Ecto neural progenitor cell (in vitro differentiated cells): ENCODE measurements at regions not wholly inside any gene's neighbourhood (a gene's known extent, or its start where the extent isn't known, plus 50 kb on each side); places are given as distances from the start of the nearest gene placed in this dataset.

Experiments used
- DNase-seq: peaks from one replicate; pipeline ENCODE4 v3.0.0-alpha.2; 2018; ENCODE audit warnings: low spot score

DNA sequence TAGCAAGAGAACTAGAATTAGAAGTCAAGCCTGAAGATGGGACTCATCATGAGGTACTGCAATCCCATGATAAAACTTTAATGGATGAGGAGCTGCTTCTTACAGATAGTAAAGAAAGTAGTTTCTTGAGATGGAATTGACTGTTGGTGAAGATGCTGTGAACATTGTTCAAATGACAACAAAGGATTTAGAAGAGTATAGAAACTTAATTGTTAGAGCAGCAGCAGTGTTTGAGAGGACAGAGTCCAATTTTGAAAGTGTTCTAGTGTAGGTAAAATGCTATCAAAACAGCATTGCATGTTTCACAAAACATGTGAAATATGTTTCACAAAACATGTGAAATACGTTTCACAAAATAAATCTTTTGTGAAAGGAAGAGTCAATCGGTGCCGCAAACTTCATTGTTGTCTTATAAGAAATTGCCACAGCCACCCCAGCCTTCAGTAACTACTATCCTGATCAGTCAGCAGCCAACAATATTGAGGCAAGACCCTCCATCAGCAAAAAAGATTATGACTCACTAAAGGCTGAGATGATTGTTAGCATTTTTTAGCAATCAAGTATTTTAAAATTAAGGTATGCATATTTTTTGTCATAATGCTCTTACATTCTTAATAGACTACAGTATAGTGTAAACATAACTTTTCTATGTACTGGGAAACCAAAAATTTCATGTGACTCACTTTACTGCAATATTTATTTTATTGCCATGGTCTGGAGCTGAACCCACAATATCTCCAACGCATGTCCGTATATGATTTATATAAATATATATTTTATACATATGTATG lies 173.4 kb upstream of the BMP4 start:
- no peak for DNase-seq

DNA sequence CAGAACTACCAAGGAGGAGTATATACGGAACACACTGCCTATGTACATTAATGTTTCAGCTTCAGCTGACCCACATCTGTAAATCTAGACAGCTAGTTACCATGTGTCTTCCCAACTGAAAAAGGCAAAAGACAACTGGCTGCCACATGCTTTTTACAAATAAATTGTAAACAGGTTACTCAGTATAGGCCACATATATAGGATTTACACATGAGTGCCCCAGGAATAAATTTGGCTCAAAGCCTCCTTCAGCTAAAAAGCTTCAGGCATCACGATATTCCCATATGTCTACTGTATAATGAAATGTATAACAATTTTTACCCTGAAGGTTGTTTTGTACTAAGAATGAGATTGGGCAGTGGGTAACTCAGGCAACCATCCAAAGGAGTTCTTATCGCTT lies 175.9 kb upstream of the BMP4 start:
- no peak for DNase-seq

DNA sequence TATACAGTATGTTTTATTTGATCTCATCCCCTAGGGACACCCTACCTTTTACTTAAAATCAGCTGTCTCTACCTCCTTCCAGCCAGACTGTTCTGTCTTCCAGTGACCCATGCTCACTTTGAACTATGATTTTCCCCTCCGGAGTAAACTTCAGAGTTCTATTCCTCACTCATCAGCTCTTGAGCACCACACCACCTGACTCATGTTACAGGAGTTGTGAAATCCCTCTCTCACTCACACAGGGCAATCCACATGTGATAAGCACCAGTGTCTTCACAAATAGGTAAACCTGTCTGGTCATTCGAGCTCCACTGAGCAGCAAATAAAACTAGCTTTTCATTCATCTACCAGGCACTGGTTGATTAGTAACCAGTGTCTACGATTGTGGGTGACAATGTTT lies 177.3 kb upstream of the BMP4 start:
- no peak for DNase-seq

DNA sequence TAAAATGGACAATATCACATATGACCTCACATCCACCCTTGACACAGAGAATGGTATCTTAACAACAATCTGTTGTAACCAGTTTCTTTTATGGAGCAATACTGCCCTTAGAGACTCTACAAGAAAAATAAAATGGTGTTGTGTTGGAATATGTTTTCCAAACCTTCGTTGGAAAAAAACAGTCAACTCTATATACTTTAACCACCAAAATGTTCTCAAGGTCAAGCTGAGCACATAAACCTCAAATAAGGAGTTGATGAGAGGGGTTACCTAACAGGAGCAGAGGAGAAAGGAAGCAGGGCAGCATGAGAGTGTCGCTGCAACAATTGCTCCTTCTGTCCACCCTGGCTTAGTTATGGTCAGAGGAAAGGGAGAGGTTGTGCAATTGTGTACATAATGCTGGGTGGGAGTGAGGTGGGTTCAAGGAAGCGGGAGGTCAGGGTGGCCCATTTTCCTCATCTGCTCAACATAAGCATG lies 179.2 kb upstream of the BMP4 start:
- no peak for DNase-seq

DNA sequence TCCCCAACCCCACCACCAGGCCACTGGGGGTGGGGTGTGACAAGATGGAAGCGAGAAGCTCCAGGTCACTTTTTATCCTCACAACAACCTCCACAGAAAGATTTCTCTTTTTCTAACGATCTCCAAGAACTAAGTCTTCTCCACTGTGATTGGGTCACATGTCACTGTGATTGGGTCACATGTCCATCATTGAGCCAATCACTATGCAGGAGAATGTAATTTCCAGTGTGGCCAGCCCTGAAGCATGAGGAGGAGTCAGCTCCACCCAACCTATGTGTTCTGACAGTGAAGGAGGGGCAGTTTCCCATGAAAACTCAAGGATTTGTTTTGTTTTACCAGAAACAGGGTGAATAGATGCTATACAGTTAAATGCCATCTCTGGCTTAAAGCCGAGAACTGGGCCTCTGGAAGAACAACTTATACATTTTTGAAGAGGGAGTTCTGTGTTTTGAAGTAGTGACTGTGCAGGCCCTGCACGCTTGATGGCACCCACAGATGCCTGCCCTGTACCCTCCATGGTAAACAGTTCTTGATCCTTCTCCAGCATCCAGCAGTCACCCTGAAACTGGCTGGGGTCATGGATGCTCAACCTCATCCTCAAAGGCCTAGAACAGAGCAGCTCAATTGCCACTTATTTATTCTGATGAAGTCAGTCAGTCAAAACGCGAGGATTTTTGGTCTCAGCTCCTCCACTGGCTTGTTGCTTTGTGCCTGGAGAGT lies 180.4 kb upstream of the BMP4 start:
- no peak for DNase-seq

DNA sequence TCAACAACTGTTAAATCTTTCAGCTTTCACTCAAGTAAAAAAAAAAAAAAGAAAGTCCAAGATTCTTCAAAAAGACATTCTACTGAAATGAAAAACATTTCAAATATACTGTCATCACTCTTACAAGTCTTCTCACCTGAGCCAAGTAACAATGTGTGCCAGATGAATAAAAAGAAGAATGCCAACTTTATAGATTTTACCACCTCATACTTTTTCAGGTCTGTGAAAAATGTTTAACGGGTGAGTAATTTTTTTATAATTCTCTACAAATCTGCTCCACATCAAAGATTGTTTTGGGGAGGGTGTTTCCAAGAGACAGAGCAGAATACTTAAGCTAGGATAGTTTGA lies 181.0 kb upstream of the BMP4 start:
- no peak for DNase-seq

DNA sequence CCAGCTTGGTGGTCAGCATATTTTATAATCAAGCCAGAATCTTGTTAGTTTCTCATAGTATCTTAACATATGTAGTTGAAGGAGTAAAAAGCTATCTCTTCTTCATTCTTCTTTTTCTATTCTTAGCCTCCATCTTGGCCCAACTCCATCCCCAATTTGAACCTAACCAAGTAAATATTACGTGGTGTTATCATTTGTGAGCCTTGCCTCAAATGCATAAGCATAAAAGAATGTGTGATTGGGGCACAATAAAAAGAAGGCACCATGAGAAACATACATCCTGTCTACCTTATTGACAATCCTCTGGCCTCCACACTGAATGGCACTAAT lies 181.4 kb upstream of the BMP4 start:
- no peak for DNase-seq

DNA sequence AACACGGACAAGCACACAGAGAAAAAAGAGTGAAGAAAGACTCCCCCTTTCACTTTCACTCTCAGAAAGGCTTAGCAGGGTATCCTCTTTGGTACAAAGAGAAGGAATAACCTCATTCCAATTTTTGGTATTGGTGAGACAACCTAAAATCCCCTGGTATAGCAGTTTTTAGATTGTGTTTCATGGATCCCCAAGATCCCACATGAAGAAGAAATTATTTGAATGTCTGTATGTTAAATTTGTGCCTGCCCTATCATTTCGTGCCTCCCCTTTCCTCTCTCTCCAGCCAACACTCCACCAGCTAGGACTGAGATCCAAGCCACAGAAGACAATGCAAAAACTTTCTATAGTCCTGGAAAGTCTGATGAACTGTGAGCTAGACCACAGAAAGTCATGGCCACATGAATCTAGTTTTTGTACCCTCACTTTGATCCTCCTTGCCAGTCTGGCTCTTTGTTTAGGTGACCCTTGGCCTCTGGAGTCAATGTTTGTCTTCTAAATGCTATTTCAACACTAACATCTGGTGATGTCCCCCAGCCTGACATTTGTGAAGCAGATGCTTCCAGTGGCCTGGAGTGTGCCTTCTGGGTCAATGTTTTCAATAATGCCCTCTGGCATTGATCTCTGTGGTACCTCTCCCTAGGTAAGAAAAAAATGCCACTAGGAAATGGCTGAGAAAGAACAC lies 181.9 kb upstream of the BMP4 start:
- DNase-seq = no peak

DNA sequence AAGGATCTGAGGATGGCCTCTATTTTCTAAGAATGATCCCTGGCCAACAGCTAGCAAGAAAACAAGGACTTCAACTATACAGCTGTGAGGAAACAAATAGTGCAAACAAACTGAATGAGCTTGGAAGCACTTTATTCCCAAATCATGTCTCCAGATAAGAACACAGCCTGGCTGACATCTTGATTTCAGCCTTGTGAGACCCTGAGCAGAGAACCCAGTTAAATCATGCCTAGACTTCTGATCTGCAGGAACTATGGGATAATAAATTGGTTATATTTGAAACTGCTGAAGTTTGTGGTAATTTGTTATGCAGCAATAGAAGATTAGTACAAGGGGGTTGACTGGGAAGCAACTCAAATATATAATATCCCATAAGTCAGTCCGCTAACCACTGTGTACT lies 183.9 kb upstream of the BMP4 start:
- DNase-seq = no peak

DNA sequence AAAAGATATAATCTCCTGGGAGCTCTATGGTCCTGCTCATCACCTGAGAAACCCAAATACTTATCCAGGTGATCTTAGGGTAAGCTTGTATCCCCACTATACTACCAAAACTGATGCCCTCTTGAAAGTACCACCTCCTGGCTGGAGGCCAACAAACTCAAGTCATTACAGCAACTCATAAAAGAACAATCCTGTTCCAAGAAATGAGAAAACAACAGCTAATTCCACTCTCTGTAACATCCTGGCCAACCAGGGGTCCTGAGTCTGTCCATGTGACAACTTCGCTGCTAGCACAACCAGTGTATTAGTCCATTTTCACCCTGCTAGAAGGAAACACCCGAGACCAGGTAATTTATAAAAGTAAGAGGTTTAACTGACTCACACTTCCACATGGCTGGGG lies 190.0 kb upstream of the BMP4 start:
- no peak for DNase-seq

DNA sequence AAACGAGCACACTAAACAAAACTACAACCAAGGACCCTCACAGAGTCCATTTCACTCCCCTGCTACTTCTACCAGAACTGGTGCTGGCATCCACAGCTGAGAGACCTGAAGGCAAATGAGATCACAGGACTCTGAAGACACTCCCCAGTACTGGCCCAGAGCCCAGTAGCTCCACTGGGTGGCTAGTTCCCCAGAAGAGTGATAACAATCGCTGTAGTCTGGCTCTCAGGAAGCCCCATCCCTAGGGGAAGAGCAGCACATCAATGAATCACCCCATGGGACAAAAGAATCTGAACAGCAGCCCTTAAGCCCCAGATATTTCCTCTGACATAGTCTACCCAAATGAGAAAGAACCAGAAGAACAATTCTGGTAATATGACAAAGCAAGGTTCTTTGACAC lies 190.7 kb upstream of the BMP4 start:
- no peak for DNase-seq

DNA sequence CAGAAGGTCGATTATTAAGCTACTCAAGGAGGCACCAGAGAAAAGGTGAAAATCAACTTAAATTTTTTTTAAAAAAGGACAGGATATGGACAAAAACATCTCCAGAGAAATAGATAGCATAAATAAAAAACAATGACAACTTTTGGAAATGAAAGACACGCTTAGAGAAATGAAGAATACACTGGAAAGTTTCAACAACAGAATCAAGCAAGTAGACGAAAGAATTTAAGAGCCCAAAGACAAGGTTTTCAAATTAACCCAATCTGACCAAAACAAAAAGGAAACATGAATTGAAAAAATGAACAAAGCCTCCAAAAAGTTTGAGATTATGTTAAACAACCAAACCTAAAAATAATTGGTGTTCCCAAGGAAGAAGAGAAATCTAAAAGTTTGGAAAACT lies 191.1 kb upstream of the BMP4 start:
- DNase-seq = no peak

DNA sequence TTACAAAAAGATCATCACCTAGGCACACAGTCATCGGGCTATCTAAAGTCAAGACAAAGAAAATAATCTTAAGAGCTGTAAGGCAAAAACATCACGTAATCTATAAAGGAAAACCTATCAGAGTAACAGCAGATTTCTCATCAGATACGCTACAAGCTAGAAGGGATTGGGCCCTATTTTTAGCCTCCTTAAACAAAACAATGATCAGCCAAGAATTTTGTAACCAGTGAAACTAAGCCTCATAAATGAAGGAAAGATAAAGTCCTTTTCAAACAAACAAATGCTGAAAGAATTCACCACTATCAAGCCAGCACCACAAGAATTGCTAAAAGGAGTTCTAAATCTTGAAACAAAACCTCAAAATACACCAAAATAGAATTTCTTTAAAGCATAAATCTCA lies 191.6 kb upstream of the BMP4 start:
- DNase-seq = no peak

DNA sequence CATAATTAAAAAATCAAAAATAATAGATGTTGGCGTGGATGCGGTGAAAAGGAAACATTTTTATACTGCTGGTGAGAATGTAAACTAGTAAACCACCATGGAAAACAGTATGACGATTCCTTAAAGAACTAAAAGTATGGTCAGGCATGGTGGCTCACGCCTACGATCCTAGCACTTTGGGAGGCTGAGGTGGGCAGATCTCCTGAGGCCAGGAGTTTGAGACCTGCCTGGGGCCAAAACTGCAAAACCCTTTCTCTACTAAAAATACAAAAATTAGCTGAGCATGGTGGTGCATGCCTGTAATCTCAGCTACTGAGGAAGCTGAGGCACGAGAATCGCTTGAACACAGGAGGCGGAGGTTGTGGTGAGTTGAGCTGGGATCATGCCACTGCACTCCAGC lies 195.7 kb upstream of the BMP4 start:
- DNase-seq = no peak

DNA sequence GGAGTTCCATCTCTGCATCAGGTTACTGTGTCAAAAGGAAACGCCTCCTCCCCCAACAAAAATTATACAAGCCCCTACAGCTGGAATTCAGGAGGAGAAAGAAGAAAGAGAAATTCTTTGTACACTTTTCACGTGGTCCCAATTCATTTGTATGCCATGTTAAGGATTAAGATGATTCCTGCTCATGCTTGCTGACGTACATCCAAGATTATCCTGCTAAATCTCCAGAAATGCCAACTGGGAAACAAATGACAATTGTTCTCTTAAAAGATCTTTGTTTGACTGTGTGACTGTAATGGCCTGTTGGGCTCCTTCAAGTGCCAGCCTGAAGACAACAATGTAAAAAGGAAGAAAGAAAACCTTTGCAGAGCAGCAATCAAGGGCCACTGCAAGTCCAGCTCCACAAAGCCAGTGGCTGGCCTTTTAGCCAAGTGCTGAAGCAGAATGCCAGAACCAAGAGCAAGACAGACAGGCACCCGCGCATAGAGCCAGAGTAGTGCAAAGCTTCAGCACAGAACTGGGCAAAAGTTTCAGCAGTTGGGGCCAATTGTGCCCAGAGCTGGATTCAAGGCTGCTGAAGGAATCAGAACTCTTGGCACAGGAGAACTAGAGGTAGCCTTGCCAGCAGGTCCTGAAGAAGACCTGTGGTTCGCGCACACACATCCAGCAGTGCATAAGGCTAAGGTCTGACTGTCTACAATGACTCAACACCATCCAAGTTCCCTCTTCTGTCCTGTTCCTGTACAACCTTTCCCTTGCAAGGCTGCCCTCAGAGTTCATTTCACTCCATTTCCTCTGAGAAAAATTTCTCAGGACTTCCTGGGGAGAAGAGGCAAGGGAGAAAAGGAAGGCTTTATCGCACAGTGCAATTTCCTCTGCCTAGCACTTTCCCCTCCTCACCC lies 209.7 kb upstream of the BMP4 start:
- no peak for DNase-seq

DNA sequence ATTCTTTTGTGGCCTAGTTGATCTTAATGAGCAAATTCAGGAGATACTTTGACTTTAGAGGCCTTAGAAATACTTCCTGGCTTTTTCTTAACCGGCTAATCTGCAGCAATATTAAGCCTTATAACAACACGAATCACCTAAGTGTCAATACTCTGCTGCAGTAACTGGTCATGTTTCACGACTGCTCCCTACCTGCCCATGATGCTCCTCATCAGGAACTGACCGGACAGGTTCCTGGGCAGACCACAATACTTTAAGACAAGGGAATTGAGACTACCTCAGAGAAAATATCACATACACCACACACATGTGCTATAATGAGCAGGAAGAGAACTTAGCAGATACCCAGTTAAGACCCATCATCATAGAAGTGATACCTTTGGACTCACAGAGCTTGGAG lies 211.9 kb upstream of the BMP4 start:
- DNase-seq = no peak

DNA sequence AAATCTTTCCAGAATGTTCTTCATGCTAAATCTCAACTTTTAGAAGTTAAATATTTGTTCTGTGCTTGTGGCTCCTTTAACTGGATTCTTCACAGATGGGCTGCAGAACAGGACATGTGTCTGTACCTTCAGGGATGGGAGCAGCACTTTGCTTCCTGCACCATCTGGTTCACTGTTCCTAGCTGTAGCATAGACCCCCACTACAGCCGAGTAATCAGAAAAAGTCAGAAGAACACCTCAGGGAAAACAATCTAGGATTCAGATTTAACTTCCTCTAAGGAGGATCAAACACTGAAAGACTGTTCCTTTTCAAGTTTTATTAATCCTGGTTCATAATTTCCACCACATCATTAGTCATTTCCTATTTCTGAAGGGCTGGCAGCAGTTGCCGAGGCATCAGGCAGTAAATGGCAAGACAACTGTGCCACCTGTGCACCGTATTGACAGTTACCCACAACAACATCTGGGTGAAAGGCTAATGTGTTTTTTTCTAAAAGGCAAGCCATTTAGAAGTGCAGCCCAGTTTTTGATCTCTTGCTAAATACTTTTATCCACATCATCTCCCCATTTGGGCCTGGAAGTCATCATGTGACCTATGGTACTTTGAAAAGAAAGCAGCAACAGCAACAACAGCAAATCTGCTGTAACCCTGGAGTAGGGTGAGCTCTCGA lies 212.8 kb upstream of the BMP4 start:
- no peak for DNase-seq

DNA sequence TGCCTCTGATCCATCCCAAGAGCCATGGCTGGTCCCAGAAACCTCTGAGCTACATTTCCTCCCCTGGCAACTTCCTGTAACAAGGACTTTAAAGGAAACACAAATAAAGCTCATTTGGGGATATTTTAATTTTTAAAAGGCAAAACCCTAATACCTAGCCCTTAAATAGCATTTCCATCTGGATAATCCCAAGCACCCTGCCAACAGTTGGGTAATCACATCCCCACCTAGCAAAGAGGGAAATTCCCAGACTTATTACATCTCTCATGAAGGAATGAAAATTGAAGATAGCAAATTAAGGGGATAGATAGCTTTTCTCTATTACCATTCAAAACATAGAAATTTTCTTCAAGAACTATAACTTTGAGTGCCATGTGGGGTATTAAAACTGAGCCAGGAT lies 213.7 kb upstream of the BMP4 start:
- no peak for DNase-seq

DNA sequence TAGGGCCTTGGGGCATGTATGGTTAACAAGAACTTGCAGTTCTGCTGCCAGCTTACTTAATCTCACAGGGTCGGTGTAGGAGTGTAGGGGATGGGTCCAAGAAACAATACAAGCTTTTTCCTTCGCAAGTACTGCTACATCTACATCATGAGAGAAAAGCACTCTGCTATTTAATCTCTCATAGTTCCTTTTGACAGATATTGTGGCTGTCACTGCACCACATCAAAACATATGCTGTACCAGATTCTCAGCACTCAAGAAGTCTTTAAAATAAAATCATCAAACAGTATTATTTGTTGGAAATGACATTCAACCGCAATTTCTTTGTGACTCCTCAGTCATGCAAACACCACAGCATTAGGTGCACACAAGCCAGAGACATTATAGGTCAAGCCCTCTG lies 215.5 kb upstream of the BMP4 start:
- no peak for DNase-seq

DNA sequence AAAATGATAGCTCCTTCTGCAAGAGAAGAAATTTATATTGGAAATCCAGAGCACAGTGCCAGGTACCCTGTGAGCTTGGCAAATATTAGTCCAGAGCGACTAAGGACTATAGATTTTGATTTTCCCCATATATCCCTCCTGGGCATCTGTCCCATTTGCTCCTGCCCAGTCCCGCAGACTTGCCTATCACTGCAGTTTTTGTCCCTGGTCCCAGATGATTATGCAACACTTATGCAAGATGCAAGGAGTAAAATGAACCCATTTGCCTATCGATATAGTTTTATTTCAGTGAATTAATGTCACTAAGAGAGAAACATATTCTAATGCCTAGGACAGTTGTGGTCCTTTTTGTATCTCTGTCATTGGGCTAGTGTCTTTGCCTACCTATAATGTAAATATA lies 215.9 kb upstream of the BMP4 start:
- DNase-seq = no peak

DNA sequence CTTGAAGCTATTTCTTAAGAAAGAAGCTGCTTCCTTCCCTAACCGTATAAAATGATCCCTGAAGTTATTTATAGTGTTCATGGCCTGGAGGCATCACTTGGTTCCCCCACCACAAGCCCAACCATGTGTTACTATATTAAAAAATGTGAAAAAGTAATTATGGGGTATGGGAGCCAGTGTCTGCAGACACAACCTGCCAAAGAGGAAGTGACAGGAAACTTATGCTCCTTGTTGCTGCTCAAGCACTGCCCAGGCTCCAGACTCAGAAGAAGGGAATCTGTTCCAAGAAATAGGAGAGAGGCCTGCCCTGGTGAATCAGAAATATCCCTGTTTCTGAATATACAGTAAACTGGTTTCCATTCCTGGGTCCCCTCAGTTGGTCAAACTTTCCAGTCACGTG lies 217.2 kb upstream of the BMP4 start:
- DNase-seq = no peak

DNA sequence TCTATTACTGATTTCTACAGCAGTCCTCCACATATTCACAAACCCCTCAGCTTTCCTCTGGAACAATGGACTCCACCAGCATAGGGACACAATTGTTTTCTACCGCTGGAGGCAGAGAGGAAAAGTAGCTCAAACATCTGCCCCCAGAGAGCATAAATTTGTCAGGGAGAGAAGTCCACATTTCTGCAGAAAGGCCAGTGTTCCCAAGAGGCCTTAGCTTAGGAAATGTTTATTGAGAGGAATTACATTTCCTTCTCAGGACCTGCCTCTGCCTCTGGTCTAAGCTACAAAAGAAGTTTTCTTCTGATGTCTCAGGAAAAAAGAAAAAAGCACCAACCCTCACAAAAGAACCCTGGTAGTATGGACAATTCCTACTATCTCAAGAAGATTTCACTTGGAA lies 217.8 kb upstream of the BMP4 start:
- no peak for DNase-seq
